ENCODE measurements at regions not wholly inside any gene's neighbourhood (a gene's known extent, or its start where the extent isn't known, plus 50 kb on each side); places are given as distances from the start of the nearest gene placed in this dataset.

GRCh38 chr14:97930166-97930565, 1133.0 kb downstream of the VRK1 start:
- no peak for DNase-seq (ENCODE audit: low read depth in 2 of 2)

DNA sequence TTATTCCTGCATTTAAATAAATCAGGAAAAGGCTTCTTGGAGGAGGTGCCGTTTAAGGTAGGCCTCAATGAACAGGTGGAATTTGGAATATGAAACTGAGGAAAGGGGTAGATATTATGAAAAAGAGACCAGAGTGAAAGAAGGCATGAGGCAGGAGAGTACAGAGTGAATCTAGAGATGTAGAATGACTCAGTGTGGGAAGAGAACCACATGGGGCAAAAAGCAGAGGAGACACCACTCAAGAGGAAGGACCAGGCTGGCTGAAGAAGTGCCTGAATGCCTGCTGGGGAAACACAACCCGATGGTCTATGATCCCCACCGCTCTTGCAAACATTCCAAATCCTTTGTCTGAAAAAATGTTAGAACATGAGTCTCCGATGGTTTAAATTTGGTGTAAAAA, 1134.1 kb downstream of the VRK1 start:
- DNase-seq (ENCODE audit: low read depth in 2 of 2): no peak

DNA sequence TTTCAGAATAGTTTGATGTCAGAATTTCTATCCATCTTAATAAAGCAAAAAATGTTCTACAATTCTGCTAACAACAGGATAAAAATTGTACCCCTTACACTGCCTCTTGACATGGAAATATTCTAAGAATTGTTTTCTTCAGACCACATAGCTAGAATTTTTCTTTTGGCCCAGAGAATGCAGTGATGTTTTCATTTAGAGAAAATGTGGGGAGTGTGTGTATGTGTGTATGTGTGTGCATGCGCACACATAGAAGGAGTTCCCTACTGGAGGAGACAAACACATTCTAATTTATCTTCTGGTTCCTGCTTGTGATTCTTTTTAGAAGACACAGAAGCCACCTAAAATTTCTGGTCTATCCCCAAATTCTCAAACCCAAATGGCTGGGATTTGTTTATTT, 1145.7 kb downstream of the VRK1 start:
- no peak for DNase-seq (ENCODE audit: low read depth in 2 of 2)

GRCh38 chr14:97943619-97944018, 1146.4 kb downstream of the VRK1 start:
- no peak for DNase-seq (ENCODE audit: low read depth in 2 of 2)

GRCh38 chr14:97944380-97944779, 1147.2 kb downstream of the VRK1 start:
- DNase-seq (ENCODE audit: low read depth in 2 of 2): no peak

- no peak for DNase-seq (ENCODE audit: low read depth in 2 of 2)
These were observed 1148.4 kb downstream of the VRK1 start for GRCh38 chr14:97945631-97946030.

DNA sequence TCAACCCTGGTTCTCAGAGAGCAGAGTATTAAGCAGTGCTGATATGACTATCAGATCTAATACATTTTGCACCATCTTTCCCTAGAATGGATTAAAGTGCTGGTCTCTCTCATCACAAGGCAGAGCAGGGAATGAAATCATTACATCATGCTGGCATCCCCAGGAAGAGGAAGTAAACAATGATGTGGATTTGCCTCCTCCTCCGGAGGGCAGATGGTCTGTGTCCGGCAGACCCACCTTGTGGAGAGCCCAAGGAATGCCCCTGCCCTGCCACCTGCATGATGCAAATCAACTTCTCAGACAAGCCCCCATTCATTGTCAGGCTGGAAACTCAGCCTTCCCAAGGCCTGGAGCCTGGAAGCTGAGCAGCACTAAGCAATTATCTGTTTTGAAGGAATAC, 1149.1 kb downstream of the VRK1 start:
- DNase-seq (ENCODE audit: low read depth in 2 of 2): no peak

DNA sequence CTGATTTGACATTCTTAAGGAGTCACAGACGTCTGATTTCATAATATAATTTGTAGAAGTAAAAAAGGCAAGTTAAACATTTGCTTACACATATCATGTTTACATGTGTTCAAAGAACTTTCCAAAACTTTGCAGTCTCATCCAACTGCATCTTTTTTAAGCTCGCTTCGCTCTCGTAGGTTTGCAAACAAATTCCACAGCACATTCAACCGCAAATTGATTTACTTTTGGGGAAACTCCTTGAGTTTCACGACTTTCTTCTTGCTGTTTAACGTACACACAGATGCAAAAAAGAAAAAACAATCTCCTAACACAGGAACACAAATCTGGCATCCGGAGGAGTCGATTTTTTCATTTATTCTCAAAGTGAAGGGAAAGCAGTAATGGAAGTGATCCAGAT, 1149.5 kb downstream of the VRK1 start:
- no peak for DNase-seq (ENCODE audit: low read depth in 2 of 2)

DNA sequence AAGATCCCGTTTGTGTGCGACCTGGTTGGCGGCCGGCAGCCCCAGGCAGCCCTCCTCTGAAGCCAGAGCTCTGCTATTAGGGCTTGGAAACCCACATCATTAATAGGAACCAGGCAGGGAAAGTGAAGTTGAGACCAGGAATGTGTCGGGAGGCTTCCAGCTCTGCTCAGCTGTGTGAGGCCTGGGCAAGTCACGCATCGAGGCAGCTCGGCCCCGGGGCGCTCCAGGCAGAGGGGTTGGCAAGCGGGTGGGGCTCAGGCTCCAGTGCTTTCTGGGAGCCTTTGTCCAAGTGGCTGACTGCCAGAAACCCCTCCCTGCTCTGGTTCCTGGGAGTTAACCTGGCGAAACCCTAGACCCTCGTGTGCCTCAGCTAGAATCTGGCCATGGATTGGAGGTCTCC, 1151.7 kb downstream of the VRK1 start:
- no peak for DNase-seq (ENCODE audit: low read depth in 2 of 2)

GRCh38 chr14:97956581-97957340, 1159.6 kb downstream of the VRK1 start:
- no peak for DNase-seq (ENCODE audit: low read depth in 2 of 2)

GRCh38 chr14:97959251-97959650, 1162.1 kb downstream of the VRK1 start:
- DNase-seq (ENCODE audit: low read depth in 2 of 2): no peak

- DNase-seq (ENCODE audit: low read depth in 2 of 2): no peak
These were observed 1163.3 kb downstream of the VRK1 start for GRCh38 chr14:97960436-97960835.

DNA sequence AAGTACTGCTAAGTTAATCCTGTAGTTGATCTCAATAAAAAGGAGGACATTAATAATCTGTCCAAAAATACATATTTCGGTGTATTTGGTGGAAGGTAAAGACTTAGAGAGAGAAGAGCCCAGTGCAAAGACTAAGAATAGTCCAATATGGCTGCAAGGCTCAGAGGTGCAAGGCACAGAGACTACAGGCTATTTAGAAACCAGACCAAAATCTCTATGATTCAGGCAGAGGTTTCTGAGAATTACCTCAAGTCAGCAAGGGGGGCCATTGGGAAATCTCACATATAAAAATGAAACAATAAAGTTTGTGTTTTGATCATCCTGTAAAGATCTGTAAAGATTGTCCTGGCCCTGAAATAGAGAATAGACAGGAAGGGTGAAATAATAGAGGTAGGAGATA, 1173.0 kb downstream of the VRK1 start:
- DNase-seq (ENCODE audit: low read depth in 2 of 2): no peak

- no peak for DNase-seq (ENCODE audit: low read depth in 2 of 2)
These were observed 1178.0 kb downstream of the VRK1 start for GRCh38 chr14:97975216-97975615.

GRCh38 chr14:97975962-97976361, 1178.8 kb downstream of the VRK1 start:
- DNase-seq (ENCODE audit: low read depth in 2 of 2): no peak

DNA sequence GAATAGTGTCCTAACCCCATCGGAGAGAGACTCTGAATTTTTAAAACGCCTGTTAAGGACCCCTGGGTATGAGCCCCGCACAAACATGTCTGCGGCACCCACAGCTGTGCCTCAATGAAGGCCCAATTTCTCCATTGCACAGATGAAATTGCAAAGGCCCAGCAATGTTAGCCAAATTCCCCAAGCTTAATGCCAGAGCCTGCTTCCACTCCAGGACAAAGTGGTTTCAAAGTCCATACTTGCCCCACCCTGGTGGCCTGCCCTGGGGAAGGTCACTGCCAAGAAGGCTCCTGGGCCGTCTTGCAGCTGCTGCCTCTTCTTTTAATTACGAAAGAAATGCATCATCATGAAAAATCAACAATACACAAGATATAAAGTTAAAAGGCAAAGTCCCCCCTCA, 1179.7 kb downstream of the VRK1 start:
- no peak for DNase-seq (ENCODE audit: low read depth in 2 of 2)

GRCh38 chr14:97977651-97978261, 1180.6 kb downstream of the VRK1 start:
- DNase-seq (ENCODE audit: low read depth in 2 of 2): peak; percentile 37 to 55

DNA sequence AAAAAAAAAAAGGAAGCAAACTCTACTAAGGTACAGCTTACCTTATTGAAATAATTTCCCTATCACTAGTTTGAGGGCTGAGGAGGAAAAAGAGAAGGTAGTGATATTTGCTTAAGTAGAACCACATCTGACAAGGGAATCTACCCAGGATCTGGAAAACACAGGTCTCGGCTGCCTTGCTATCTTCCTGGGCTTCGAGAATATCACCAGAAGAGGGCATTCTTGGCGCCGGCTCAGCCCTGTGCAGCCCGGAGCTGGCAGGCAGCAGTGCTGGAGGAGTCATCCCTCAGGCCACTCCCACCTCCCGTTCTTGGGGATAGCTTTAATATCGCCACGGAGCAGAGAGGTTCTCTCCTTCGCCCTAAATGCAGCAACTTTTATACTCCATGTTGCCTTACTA, 1181.2 kb downstream of the VRK1 start:
- DNase-seq (ENCODE audit: low read depth in 2 of 2): peak; percentile 48 to 60

- no peak for DNase-seq (ENCODE audit: low read depth in 2 of 2)
These were observed 1196.4 kb downstream of the VRK1 start for GRCh38 chr14:97993508-97994019.

DNA sequence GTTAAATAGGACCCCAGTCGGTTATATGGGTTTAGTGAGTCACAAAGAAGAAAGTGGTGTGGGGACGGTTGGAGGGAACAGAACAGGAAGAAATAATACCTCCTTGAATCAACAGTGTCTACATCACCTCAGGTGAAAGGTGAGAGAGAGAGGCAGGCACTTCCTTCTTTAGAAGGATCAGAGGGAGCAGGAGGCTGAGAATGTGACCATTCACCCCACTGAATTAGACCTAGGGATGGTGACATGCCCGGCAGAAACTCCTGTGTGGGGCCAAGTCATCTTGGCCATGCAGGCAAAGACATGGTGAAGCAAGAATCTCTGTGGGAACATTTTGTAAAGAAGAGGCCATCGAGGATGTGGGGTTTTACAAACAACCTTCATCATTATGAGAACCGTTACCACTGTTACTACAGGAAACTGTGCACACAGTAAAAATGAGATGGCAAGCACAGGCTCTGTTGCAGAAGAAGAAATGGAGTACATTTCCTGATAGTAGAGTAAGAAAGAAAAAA, 1196.9 kb downstream of the VRK1 start:
- DNase-seq (ENCODE audit: low read depth in 2 of 2): no peak

DNA sequence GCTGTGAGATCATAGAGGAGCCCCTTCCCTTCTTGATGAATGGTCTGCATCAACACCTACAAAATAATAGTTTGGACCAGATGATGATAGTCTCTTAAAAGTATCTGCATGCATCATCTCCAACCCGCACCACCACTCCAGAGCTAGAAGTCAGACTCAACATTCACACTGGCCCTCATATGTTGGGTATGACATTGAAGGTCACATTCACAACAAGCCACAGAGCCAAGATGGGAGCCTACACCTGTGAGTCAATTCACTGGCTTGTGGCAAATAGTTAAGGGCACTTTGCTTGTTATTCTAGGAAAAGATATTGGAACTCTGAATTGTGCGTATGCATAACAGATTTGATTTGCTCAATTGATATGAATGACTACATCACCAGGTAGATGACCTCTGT, 1197.9 kb downstream of the VRK1 start:
- DNase-seq (ENCODE audit: low read depth in 2 of 2): no peak

DNA sequence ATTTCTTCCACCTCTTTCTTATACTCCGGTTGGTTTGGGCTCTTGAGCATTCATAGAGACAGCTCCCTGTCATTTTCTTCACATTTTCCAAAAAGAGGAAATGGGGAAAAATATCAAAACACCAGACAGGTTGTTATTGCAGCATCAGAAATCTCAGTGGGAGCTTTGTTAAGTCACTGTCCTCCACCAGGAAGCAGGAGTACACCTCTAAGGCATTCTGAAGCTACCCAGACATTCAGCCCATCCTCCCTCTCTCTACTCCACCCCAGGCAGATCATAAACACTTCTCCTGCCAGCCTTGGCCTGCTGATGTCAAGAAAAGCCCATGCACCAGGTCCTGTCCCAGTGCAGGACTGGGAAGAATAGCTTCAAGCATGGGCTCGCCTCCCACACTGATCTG, 1198.3 kb downstream of the VRK1 start:
- no peak for DNase-seq (ENCODE audit: low read depth in 2 of 2)

- no peak for DNase-seq (ENCODE audit: low read depth in 2 of 2)
These were observed 1208.8 kb downstream of the VRK1 start for GRCh38 chr14:98006008-98006407.

All from stimulated activated CD8-positive, alpha-beta memory T cell treated with anti-CD3 and anti-CD28 coated beads, Interleukin-2, amount 100 ng/mL, for 1 hour (primary cell).